Common myeloid progenitor, CD34-positive (primary cell): ENCODE measurements at regions not wholly inside any gene's neighbourhood (a gene's known extent, or its start where the extent isn't known, plus 50 kb on each side); places are given as distances from the start of the nearest gene placed in this dataset.

Experiments
- CTCF ChIA-PET: fragments of 350-600 bp; sonication (Branson Sonifier 250); formaldehyde crosslinking; loops from one replicate; lab custom pipeline; 2021; ENCODE audit warnings: antibody characterized with exemption; lab: Charles Lee
- POLR2A ChIA-PET: fragments of 350-600 bp; sonication (Branson Sonifier 250); formaldehyde crosslinking; loops from one replicate; lab custom pipeline; 2021; ENCODE audit warnings: antibody characterized with exemption; lab: Charles Lee
- DNase-seq, 3 donors: peaks; one replicate each; pipeline versions ENCODE4 v3.0.0 to v3.0.0-alpha.2; 2013
- H3K27ac ChIP-seq, 2 experiments: 1 replicate in 1 of 2; 2 replicates in 1 of 2; pipeline ENCODE4 v1.7.0; 2013; ENCODE audit warnings: inconsistent platforms in 2 of 2, low read length in 2 of 2, mild to moderate bottlenecking in 2 of 2, low read depth in 1 of 2, moderate library complexity in 1 of 2; ENCODE audit not compliant: severe bottlenecking in 2 of 2, insufficient read depth in 1 of 2, poor library complexity in 1 of 2
- H3K27me3 ChIP-seq, 5 experiments: replicated peaks in 2 of 5; 1 replicate in 3 of 5; 2 replicates in 2 of 5; pipeline versions ENCODE4 v1.6.1 to v1.7.0; 2013; ENCODE audit warnings: low read length in 4 of 5, mild to moderate bottlenecking in 2 of 5, moderate library complexity in 2 of 5, inconsistent platforms in 1 of 5; ENCODE audit not compliant: insufficient read depth in 5 of 5, control insufficient read depth in 4 of 5
- H3K36me3 ChIP-seq, 4 experiments: 1 replicate in 2 of 4; 2 replicates in 2 of 4; pipeline versions ENCODE4 v1.6.1 to v1.7.0; 2013; ENCODE audit warnings: low read length in 3 of 4, control low read depth in 1 of 4, mild to moderate bottlenecking in 1 of 4; ENCODE audit not compliant: control insufficient read depth in 4 of 4, insufficient read depth in 4 of 4
- H3K4me1 ChIP-seq, 4 experiments: 1 replicate in 3 of 4; 2 replicates in 1 of 4; pipeline versions ENCODE4 v1.6.1 to v1.7.1; 2013; ENCODE audit warnings: low read length in 3 of 4, mild to moderate bottlenecking in 3 of 4, control low read depth in 1 of 4, inconsistent platforms in 1 of 4, moderate library complexity in 1 of 4; ENCODE audit not compliant: control insufficient read depth in 4 of 4, insufficient read depth in 4 of 4; ENCODE audit errors: control extremely low read depth in 1 of 4
- H3K4me3 ChIP-seq, 7 experiments: 1 replicate in 4 of 7; 2 replicates in 3 of 7; pipeline versions ENCODE4 v1.5.1 to v1.7.0; 2013; ENCODE audit warnings: mild to moderate bottlenecking in 7 of 7, low read length in 6 of 7, moderate library complexity in 6 of 7, inconsistent platforms in 2 of 7, low read depth in 2 of 7, control low read depth in 1 of 7; ENCODE audit not compliant: insufficient read depth in 4 of 7, control insufficient read depth in 1 of 7; ENCODE audit errors: extremely low read depth in 1 of 7
- H3K9me3 ChIP-seq, 5 experiments: 1 replicate in 4 of 5; 2 replicates in 1 of 5; pipeline versions ENCODE4 v1.6.1 to v1.7.1; 2013; ENCODE audit warnings: low read length in 4 of 5, mild to moderate bottlenecking in 2 of 5, inconsistent platforms in 1 of 5, low read depth in 1 of 5, moderate library complexity in 1 of 5; ENCODE audit not compliant: control insufficient read depth in 4 of 5, insufficient read depth in 2 of 5; ENCODE audit errors: control extremely low read depth in 1 of 5
- WGBS: methylation state at CpG from one replicate; pipeline ENCODE4 v1.1.5; 2013; ENCODE audit not compliant: insufficient coverage; 5-methylcytosine and 5-hydroxymethylcytosine counted together

- Histone ChIP-seq H3K36me3 (no peaks in the 10 kb centered on the region), H3K9me3 (no peaks in the 10 kb centered on the region), H3K27me3 (peaks cover 0 to 2% (median 0%) of the 10 kb centered on the region in 5 experiments), H3K4me3 (no peak overlapping the region), H3K4me1 (no peaks in the 10 kb centered on the region), H3K27ac (no peak overlapping the region)
- ChIA-PET CTCF (no interaction called here), POLR2A (no interaction called here)
- DNase-seq = no peak
These were observed 105.0 kb upstream of the TUT7 start for GRCh38 chr9:86459191-86459590.

GRCh38 chr9:86458191-86458855, 104.1 kb upstream of the TUT7 start:
- POLR2A ChIA-PET = no interaction called here
- WGBS = 96% methylated on average over 4 of the region's 7 CpGs
- Histone ChIP-seq H3K4me1 (no peaks in the 10 kb centered on the region), H3K27me3 (peaks cover 0 to 2% (median 0%) of the 10 kb centered on the region in 5 experiments), H3K4me3 (no peak overlapping the region), H3K36me3 (no peaks in the 10 kb centered on the region), H3K9me3 (no peaks in the 10 kb centered on the region), H3K27ac (no peak overlapping the region)
- CTCF ChIA-PET = interaction anchor here (1.2 kb wide), 1 partner anchor 24 kb away, joined by 3 read pairs; no protein-coding TSS in a partner anchor
- DNase-seq = no peak

- Histone ChIP-seq H3K27ac (no peak overlapping the region), H3K4me3 (no peak overlapping the region), H3K27me3 (peaks cover 0 to 2% (median 0%) of the 10 kb centered on the region in 5 experiments), H3K9me3 (no peaks in the 10 kb centered on the region), H3K4me1 (no peaks in the 10 kb centered on the region), H3K36me3 (no peaks in the 10 kb centered on the region)
- ChIA-PET CTCF (no interaction called here), POLR2A (no interaction called here)
- DNase-seq = no peak
- 97% methylated on average over 3 of the region's 4 CpGs for WGBS
These were observed 102.2 kb upstream of the TUT7 start for GRCh38 chr9:86456416-86456815.

- ChIA-PET CTCF (interaction anchor here (1.4 kb wide), 1 partner anchor 20 kb away, joined by 3 read pairs; no protein-coding TSS in a partner anchor), POLR2A (no interaction called here)
- no peak for DNase-seq
- Histone ChIP-seq H3K4me3 (no peak overlapping the region), H3K9me3 (no peaks in the 10 kb centered on the region), H3K4me1 (no peaks in the 10 kb centered on the region), H3K27me3 (peaks cover 0 to 2% (median 0%) of the 10 kb centered on the region in 5 experiments), H3K27ac (no peak overlapping the region), H3K36me3 (no peaks in the 10 kb centered on the region)
- WGBS = 58% methylated on average over 3 of the region's 7 CpGs
These were observed 100.7 kb upstream of the TUT7 start for GRCh38 chr9:86454701-86455615.

- H3K27ac ChIP-seq = no peak overlapping the region
- ChIA-PET CTCF (no interaction called here), POLR2A (no interaction called here)
- no peaks in the 10 kb centered on the region for H3K9me3 ChIP-seq
- H3K4me3 ChIP-seq = no peak overlapping the region
- no peaks in the 10 kb centered on the region for H3K4me1 ChIP-seq
- H3K36me3 ChIP-seq = no peaks in the 10 kb centered on the region
- H3K27me3 ChIP-seq = no peaks in the 10 kb centered on the region
- no peak for DNase-seq
- WGBS = 95% methylated on average over 2 of the region's 3 CpGs
These were observed 98.1 kb upstream of the TUT7 start for GRCh38 chr9:86452201-86452828.

DNA sequence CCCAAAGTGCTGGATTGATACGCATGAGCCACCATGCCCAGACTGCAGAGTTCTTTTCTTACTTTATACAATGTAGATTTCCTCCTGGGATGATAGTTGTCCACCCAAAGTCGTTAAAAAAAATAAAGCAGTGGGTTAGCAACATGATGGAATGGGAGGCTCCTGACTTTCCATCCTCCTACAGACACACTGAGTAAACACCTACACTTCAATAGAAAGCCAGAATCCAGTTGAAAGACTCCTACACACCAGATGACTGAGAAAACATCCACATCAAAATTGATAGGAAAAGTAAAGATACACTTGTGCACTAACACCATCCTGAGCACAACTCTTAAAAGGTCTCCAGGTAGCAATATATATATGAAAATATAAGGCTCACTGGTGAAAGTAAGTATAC, 95.0 kb upstream of the TUT7 start:
- Histone ChIP-seq H3K36me3 (no peaks in the 10 kb centered on the region), H3K9me3 (no peaks in the 10 kb centered on the region), H3K27ac (no peak overlapping the region), H3K4me3 (no peak overlapping the region), H3K27me3 (no peaks in the 10 kb centered on the region), H3K4me1 (no peaks in the 10 kb centered on the region)
- ChIA-PET CTCF (no interaction called here), POLR2A (no interaction called here)
- DNase-seq = no peak
- 100% methylated on average over 2 of the region's 2 CpGs for WGBS

- ChIA-PET CTCF (no interaction called here), POLR2A (no interaction called here)
- WGBS = 83% methylated on average over 1 of the region's 1 CpG
These were observed 91.5 kb upstream of the TUT7 start for GRCh38 chr9:86445671-86446070.

More at GRCh38 chr9:86445671-86446070, 91.5 kb upstream of the TUT7 start:
- Histone ChIP-seq H3K9me3 (no peaks in the 10 kb centered on the region), H3K27ac (no peak overlapping the region), H3K27me3 (peaks cover 0 to 2% (median 0%) of the 10 kb centered on the region in 5 experiments), H3K4me1 (no peaks in the 10 kb centered on the region), H3K36me3 (no peaks in the 10 kb centered on the region), H3K4me3 (no peak overlapping the region)
- DNase-seq = no peak
